KMS-11 (cell line): ENCODE measurements at regions not wholly inside any gene's neighbourhood (a gene's known extent, or its start where the extent isn't known, plus 50 kb on each side); places are given as distances from the start of the nearest gene placed in this dataset.

ENCODE experiments used
- H2AFZ ChIP-seq: fragments of 200-600 bp; sonication (generic); 2 replicates; pipeline ENCODE4 v1.6.1; 2016; ENCODE audit warnings: antibody characterized with exemption, mixed run types, low read depth
- H3K27ac ChIP-seq: fragments of 200-600 bp; sonication (generic); 2 replicates; pipeline ENCODE4 v1.6.1; 2016; ENCODE audit warnings: mild to moderate bottlenecking, mixed run types
- H3K27me3 ChIP-seq: fragments of 200-600 bp; sonication (generic); 2 replicates; pipeline ENCODE4 v1.6.1; 2017; ENCODE audit warnings: mild to moderate bottlenecking, low read depth, mixed run types, moderate library complexity; ENCODE audit not compliant: insufficient read depth
- H3K36me3 ChIP-seq: fragments of 200-600 bp; sonication (generic); 2 replicates; pipeline ENCODE4 v1.6.1; 2017; ENCODE audit warnings: mild to moderate bottlenecking, mixed run types; ENCODE audit not compliant: insufficient read depth
- H3K4me1 ChIP-seq: fragments of 200-600 bp; sonication (generic); 2 replicates; pipeline ENCODE4 v1.6.1; 2016; ENCODE audit warnings: mild to moderate bottlenecking, low read depth, mixed run types; ENCODE audit not compliant: poor library complexity, severe bottlenecking
- H3K4me2 ChIP-seq: fragments of 200-600 bp; sonication (generic); 2 replicates; pipeline ENCODE4 v1.7.0; 2016; ENCODE audit warnings: mild to moderate bottlenecking, mixed run types
- H3K4me3 ChIP-seq: fragments of 200-600 bp; sonication (generic); IDR thresholded peaks from 2 replicates; pipeline ENCODE4 v1.6.1; 2017; ENCODE audit warnings: low read depth, low read length, mixed read lengths; ENCODE audit not compliant: insufficient read depth
- H3K79me2 ChIP-seq: fragments of 200-600 bp; sonication (generic); 2 replicates; pipeline ENCODE4 v1.6.1; 2016; ENCODE audit warnings: low read depth, mixed run types; ENCODE audit not compliant: insufficient read depth
- H3K9ac ChIP-seq: fragments of 200-600 bp; sonication (generic); 2 replicates; pipeline ENCODE4 v1.6.1; 2016; ENCODE audit warnings: mild to moderate bottlenecking, mixed run types
- H4K20me1 ChIP-seq: fragments of 200-600 bp; sonication (generic); 2 replicates; pipeline ENCODE4 v1.6.1; 2016; ENCODE audit warnings: mild to moderate bottlenecking, mixed run types; ENCODE audit not compliant: insufficient read depth
- CTCF ChIP-seq: fragments of 200-600 bp; sonication (generic); conservative IDR thresholded peaks from 2 replicates; pipeline ENCODE4 v1.6.1; 2017; ENCODE audit warnings: low read depth, mild to moderate bottlenecking, antibody characterized with exemption, low read length, moderate library complexity, mixed read lengths

- Histone ChIP-seq H4K20me1 (no peaks in the 10 kb centered on the region), H3K4me1 (no peaks in the 10 kb centered on the region), H3K27ac (no peak overlapping the region), H3K36me3 (no peaks in the 10 kb centered on the region), H3K27me3 (no peaks in the 10 kb centered on the region), H2AFZ (no peak overlapping the region), H3K9ac (no peak overlapping the region), H3K4me3 (no peak overlapping the region), H3K4me2 (no peak overlapping the region), H3K79me2 (no peaks in the 10 kb centered on the region)
- TF ChIP-seq CTCF: no peak
Measured at GRCh38 chr19:31517224-31518180, 168.3 kb upstream of the TSHZ3 start.

GRCh38 chr19:31518216-31519020, 169.2 kb upstream of the TSHZ3 start:
- no peak overlapping the region for H3K27ac ChIP-seq
- no peak overlapping the region for H3K9ac ChIP-seq
- no peaks in the 10 kb centered on the region for H3K79me2 ChIP-seq
- no peak for TF ChIP-seq CTCF
- no peaks in the 10 kb centered on the region for H4K20me1 ChIP-seq
- no peak overlapping the region; the same call in 1 of the 2 replicates for H2AFZ ChIP-seq
- no peaks in the 10 kb centered on the region for H3K27me3 ChIP-seq
- H3K4me3 ChIP-seq: no peak overlapping the region
- no peaks in the 10 kb centered on the region for H3K36me3 ChIP-seq
- no peak overlapping the region for H3K4me2 ChIP-seq
- no peaks in the 10 kb centered on the region for H3K4me1 ChIP-seq

GRCh38 chr19:31519256-31519655, 170.0 kb upstream of the TSHZ3 start:
- H3K27me3 ChIP-seq: no peaks in the 10 kb centered on the region
- no peaks in the 10 kb centered on the region for H4K20me1 ChIP-seq
- H3K27ac ChIP-seq: no peak overlapping the region
- H2AFZ ChIP-seq: no peak overlapping the region; the same call in 1 of the 2 replicates
- H3K4me1 ChIP-seq: no peaks in the 10 kb centered on the region
- no peak for TF ChIP-seq CTCF
- H3K79me2 ChIP-seq: no peaks in the 10 kb centered on the region
- no peak overlapping the region for H3K4me2 ChIP-seq
- H3K4me3 ChIP-seq: no peak overlapping the region
- H3K9ac ChIP-seq: no peak overlapping the region
- no peaks in the 10 kb centered on the region for H3K36me3 ChIP-seq

- no peak overlapping the region for H3K4me2 ChIP-seq
- H3K27me3 ChIP-seq: no peaks in the 10 kb centered on the region
- H3K79me2 ChIP-seq: no peaks in the 10 kb centered on the region
- no peak overlapping the region for H3K9ac ChIP-seq
- H3K4me3 ChIP-seq: no peak overlapping the region
- H3K4me1 ChIP-seq: no peaks in the 10 kb centered on the region
- H2AFZ ChIP-seq: no peak overlapping the region
- H3K27ac ChIP-seq: no peak overlapping the region
- no peak for TF ChIP-seq CTCF
- H3K36me3 ChIP-seq: no peaks in the 10 kb centered on the region
- no peaks in the 10 kb centered on the region for H4K20me1 ChIP-seq
Measured at GRCh38 chr19:31519908-31520307, 170.7 kb upstream of the TSHZ3 start.
